HG03045 (cell line): ENCODE measurements at regions not wholly inside any gene's neighbourhood (a gene's known extent, or its start where the extent isn't known, plus 50 kb on each side); places are given as distances from the start of the nearest gene placed in this dataset.
A peak's percentile ranks its signal among the peaks of the same experiment; 100 is the strongest.
"Not testable (repeated sequence)": the region's sequence is repeated elsewhere in the genome, so short reads cannot be mapped to it uniquely, and the experiment has no call there.

Experiments used
- ATAC-seq: cut with Tn5 transposase; IDR thresholded peaks from one replicate; pipeline ENCODE4 v1.9.1; 2021; ENCODE audit warnings: mild to moderate bottlenecking, moderate library complexity; ENCODE audit not compliant: unreplicated experiment

GRCh38 chr6:179340-179950, 112.8 kb upstream of the DUSP22 start:
- no peak for ATAC-seq

DNA sequence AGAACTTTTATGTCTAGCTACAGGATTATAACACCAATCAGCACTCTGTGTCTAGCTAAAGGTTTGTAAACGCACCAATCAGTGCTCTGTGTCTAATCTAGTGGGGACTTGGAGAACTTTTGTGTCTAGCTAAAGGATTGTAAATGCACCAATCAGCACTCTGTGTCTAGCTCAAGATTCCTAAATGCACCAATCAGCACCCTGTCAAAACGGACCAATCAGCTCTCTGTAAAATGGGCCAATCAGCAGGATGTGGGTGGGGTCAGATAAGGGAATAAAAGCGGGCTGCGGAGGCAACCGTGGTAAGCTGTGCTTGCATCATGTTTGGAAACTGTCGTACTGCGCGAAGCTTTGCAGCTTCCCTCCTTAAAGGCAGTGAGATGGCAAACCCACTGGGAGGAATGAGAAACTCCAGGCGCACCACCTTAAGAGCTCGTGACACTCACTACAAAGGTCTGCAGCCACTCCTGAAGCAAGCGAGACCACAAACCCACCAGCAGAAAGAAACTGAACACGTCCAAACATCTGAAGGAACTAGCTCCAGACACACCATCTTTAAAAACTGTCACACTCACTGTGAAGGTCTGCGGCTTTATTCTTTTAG, 112.1 kb upstream of the DUSP22 start:
- ATAC-seq = not testable (repeated sequence)

DNA sequence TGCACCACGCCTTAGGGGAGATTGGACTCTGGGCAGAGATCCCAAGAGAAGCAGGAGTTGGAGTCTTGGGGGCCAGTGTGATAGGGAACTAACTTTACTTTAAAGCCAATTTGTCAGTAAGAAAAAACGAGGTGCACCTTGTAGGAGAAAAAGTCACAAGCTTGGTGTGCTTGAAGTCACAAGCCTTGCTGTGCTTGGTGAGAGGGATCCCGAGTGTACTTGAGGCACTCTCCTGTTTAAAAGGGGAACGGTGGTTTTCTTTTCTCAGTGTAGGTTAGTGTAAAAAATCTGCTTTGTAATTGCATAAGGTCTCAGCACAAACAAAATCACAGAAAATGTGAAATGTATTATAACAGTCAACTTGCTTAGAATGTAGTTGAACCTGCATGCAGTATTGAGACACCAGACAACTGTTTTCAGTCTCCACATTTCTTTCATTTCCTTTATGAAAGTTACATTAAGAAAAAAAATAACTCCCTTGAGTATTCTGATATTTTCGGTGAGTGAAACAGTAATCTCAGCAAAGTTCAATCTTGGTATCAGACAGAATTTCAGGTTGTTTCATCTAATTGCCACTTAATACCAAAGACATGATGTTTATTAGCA, 111.1 kb upstream of the DUSP22 start:
- no peak for ATAC-seq

DNA sequence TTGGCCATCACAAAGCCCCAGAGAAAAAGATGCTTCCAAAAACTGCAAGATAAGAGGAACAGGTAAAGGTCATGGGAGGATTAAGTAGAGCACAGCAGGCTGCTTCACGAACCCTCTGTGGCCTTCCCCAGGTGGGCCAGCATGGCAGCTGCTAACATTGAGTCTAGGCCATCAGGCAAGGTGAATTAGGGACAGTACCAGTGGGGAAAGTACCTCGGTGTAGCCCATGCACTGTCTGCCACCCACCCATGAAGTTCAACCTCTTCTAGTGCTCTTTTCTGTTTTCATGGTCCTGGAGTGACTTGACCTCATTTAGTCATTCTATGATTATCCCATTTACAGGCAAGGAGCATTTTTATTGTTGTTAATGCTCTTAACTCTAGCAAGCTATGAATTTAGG, 108.6 kb upstream of the DUSP22 start:
- ATAC-seq = no peak

DNA sequence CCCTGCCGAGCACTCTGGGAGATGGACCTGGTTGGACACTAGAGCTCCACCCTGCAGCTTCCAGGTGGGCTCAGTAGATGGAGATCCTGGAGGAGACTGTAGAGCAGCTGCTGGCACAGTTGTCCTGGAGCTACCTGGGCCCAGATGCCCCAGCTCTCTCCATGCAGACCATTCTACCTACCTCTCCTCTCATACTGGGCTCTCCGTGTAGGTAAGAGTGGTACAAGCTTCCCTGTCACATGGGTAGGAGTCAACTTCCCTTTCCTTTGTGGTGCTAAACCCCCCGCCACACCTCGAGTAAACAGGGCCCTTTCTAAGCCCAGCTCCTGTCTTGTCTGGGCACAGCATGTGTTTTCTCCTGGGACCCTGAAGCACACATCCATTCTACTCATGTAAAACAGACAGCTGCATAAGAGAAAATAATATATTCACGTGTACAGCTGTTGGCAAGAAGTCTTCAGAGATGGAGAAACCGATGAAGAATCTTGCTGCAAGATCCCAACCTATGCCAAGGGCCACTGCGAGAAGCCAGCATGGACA, 108.1 kb upstream of the DUSP22 start:
- ATAC-seq = no peak

DNA sequence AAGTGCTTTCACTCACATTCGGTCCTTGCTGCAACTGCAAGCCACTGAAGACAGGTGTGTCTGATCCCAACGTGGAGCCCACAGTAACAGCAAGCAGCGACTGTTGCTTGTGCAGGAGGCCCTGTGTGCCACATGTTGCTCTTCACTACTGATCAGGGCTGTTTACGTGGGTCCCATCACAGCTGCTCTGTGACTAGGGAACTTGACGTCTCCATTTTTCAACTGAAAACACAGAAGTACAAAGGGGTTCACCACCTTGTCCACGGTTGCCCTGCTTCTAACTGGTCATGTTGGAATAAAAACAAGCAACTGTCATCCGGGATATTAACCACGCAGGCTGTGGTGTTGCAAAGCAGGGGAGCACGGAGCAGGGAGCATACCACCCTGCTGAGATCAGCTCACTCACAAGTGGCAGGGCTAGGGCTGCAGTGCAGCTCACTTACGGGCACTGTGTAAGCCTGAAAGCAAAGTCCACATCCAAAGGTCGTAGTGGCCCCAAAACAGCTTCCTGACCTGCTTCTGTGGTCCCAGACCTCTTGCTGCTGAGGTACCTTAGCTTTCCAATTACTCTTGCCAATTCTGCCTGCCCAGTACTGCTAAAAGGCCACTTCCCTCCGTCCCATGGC, 105.8 kb upstream of the DUSP22 start:
- ATAC-seq = no peak

DNA sequence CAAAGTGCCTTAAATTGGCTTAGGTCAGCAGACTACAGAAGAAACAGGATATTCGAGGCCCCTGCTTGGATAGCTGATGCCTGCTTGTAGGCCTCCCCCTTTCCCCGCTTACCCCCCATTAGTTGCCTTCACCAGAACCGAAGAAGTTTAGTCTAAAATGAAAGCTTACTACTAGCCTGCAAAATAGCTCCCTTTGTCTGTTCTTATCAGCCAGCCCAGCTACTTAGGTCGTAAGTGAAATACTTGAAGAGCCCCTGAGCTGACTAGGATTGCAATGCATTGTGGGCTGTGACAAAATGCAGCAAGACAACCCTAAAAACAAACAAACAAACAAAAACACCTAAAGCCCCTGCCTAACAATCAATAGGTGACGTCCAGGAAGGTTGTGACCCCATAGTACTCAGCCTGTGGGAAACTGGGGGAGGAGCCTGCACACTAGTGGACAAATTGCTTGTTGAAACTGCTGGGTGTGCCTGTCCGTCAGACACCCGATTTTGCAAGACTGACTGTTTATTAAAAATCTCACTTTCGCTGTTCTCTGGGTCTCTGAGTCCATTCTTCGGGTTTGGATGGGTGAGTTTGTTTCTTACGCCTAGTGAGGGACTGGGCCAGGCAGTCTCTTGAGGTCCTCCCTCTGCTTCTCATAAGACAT, 105.0 kb upstream of the DUSP22 start:
- no peak for ATAC-seq

GRCh38 chr6:188821-189655, 103.2 kb upstream of the DUSP22 start:
- peak; percentile 80 for ATAC-seq

GRCh38 chr6:189676-190075, 102.6 kb upstream of the DUSP22 start:
- ATAC-seq = peak; percentile 4

GRCh38 chr6:190596-191395, 101.5 kb upstream of the DUSP22 start:
- ATAC-seq = no peak

GRCh38 chr6:191487-192312, 100.6 kb upstream of the DUSP22 start:
- ATAC-seq = no peak

GRCh38 chr6:192313-192664, 100.0 kb upstream of the DUSP22 start:
- no peak for ATAC-seq

- ATAC-seq = no peak
Observed at GRCh38 chr6:193180-193579, 99.1 kb upstream of the DUSP22 start.

DNA sequence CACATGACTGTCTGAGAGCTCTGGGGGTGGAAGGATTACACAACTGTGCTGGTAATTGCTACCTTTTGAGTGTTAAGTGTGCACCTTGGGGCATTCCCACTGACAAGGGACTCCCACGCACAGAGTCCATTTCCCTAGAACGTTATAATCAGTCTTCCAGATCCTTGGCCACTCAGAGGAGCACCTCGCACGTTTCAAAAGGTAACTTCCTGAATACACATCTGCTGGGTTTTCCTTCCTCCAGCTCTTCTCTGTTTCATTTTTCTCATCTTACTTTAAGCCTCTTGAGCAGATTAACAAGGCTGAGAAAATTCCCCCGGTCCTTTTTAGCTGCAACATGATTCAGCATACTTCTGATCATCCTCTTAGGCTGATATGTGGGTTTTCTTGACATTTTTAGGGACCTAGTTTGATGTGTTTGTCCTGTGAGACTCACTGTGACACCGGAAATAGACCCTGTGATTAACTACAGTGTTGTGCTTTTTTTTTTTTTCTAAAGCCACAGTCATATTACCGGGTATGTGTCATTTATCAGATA, 98.4 kb upstream of the DUSP22 start:
- ATAC-seq = no peak

DNA sequence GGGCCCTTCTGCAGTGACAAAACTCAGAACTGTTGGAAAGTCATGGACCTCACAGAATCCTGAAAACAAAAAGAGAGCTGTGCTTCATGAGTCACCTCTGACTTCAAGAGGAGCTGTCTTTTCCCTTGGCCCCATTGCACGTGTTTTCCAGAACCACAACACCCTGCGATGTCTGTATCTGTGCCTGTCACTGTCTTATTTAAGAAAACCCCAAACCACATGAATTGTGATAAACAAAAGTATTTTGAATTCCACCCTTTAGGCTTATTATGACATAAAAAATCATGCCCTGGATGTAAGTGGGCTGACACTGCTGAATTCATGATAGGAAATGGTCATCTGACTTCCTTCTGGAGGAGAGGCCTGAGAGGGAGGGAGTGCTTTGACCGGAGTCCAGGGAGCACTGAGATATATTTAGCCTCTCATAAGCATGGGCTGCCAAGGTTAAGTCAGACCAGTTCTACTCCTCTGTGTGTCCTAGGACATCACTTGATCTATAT, 96.4 kb upstream of the DUSP22 start:
- ATAC-seq = no peak

DNA sequence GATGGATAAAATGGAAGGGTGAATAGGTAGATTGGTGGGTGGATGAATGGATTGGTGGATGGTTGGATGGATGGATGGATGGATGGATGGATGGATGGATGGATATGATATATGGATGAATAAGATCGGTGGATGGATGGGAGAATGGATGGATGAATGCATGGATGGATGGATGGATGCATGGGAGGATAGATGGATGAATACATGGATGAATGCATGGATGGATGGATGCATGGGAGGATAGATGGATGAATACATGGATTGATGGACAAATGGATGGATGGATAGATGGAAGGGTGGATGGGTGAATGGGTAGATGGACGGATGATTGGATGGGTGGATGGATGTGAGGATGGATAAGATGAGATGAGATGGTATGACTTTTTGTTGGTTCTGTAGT, 95.7 kb upstream of the DUSP22 start:
- ATAC-seq = no peak

GRCh38 chr6:203661-204060, 88.6 kb upstream of the DUSP22 start:
- ATAC-seq = no peak

GRCh38 chr6:206264-206663, 86.0 kb upstream of the DUSP22 start:
- no peak for ATAC-seq
